CD8-positive, alpha-beta memory T cell (primary cell): ENCODE measurements at regions not wholly inside any gene's neighbourhood (a gene's known extent, or its start where the extent isn't known, plus 50 kb on each side); places are given as distances from the start of the nearest gene placed in this dataset.

Experiments used
- CTCF ChIA-PET: fragments of 350-600 bp; sonication (Branson Sonifier 250); formaldehyde crosslinking; loops from one replicate; lab custom pipeline; 2021; ENCODE audit warnings: antibody characterized with exemption; lab: Charles Lee
- POLR2A ChIA-PET: fragments of 350-600 bp; sonication (Branson Sonifier 250); formaldehyde crosslinking; loops from one replicate; lab custom pipeline; 2021; ENCODE audit warnings: antibody characterized with exemption; lab: Charles Lee
- DNase-seq, 5 donors: peaks; one replicate each; pipeline versions ENCODE4 v3.0.0 to v3.0.0-alpha.2; 2020 to 2022; ENCODE audit warnings: mixed read lengths in 1 of 5
- H3K27ac ChIP-seq: one replicate; pipeline ENCODE4 v1.7.0; 2013; ENCODE audit warnings: low read depth, mild to moderate bottlenecking, low read length, moderate library complexity
- H3K27me3 ChIP-seq: 2 replicates; pipeline ENCODE4 v1.7.0; 2013; ENCODE audit warnings: low read length, mild to moderate bottlenecking; ENCODE audit not compliant: insufficient read depth, poor library complexity, severe bottlenecking
- H3K36me3 ChIP-seq: 2 replicates; pipeline ENCODE4 v1.7.0; 2013; ENCODE audit warnings: mild to moderate bottlenecking, low read length, moderate library complexity; ENCODE audit not compliant: insufficient read depth
- H3K4me1 ChIP-seq: 2 replicates; pipeline ENCODE4 v1.7.0; 2013; ENCODE audit warnings: mild to moderate bottlenecking, low read length, moderate library complexity; ENCODE audit not compliant: insufficient read depth
- H3K4me3 ChIP-seq: 2 replicates; pipeline ENCODE4 v1.7.0; 2013; ENCODE audit warnings: mild to moderate bottlenecking, low read length
- H3K9me3 ChIP-seq: 2 replicates; pipeline ENCODE4 v1.7.0; 2013; ENCODE audit warnings: mild to moderate bottlenecking, low read length
- H3K27ac Mint-ChIP-seq, 8 donors: one replicate each; pipeline ENCODE4 v1.8.0; 2020 to 2021; ENCODE audit warnings: mixed read lengths in 8 of 8, mild to moderate bottlenecking in 6 of 8, inconsistent platforms in 3 of 8, moderate library complexity in 3 of 8
- H3K27me3 Mint-ChIP-seq, 2 donors: one replicate each; pipeline ENCODE4 v1.8.0; 2020 to 2021; ENCODE audit warnings: mixed read lengths in 2 of 2, mild to moderate bottlenecking in 1 of 2, moderate library complexity in 1 of 2
- H3K36me3 Mint-ChIP-seq, 3 donors: one replicate each; pipeline ENCODE4 v1.8.0; 2020 to 2021; ENCODE audit warnings: mixed read lengths in 3 of 3, inconsistent platforms in 1 of 3, mild to moderate bottlenecking in 1 of 3
- H3K4me1 Mint-ChIP-seq, 3 donors: one replicate each; pipeline ENCODE4 v1.8.0; 2020 to 2021; ENCODE audit warnings: mixed read lengths in 3 of 3, inconsistent platforms in 1 of 3, mild to moderate bottlenecking in 1 of 3
- H3K4me3 Mint-ChIP-seq, 7 donors: one replicate each; pipeline ENCODE4 v1.8.0; 2020 to 2021; ENCODE audit warnings: mixed read lengths in 7 of 7, mild to moderate bottlenecking in 6 of 7, moderate library complexity in 4 of 7, inconsistent platforms in 2 of 7
- H3K9me3 Mint-ChIP-seq, 5 donors: one replicate each; pipeline ENCODE4 v1.8.0; 2020 to 2022; ENCODE audit warnings: mixed read lengths in 5 of 5, mild to moderate bottlenecking in 3 of 5, moderate library complexity in 2 of 5, inconsistent platforms in 1 of 5

GRCh38 chr4:81970454-81970853 lies 403.3 kb downstream of the HNRNPD start:
- H3K9me3 Mint-ChIP-seq, result no peaks in the 10 kb centered on the region
- H3K4me1 Mint-ChIP-seq, result peaks cover 0 to 5% (median 5%) of the 10 kb centered on the region in 3 donors
- H3K36me3 Mint-ChIP-seq, result no peaks in the 10 kb centered on the region
- DNase-seq, result no peak
- peaks cover 6 to 45% of the 10 kb centered on the region in 2 donors for H3K27me3 Mint-ChIP-seq
- ChIA-PET CTCF (no interaction called here), POLR2A (no interaction called here)
- Histone ChIP-seq H3K4me1 (no peaks in the 10 kb centered on the region), H3K36me3 (no peaks in the 10 kb centered on the region), H3K4me3 (no peak overlapping the region), H3K27ac (no peak overlapping the region), H3K9me3 (no peaks in the 10 kb centered on the region), H3K27me3 (no peaks in the 10 kb centered on the region)
- H3K27ac Mint-ChIP-seq, result no peak overlapping the region
- H3K4me3 Mint-ChIP-seq, result no peak overlapping the region

GRCh38 chr4:81966676-81967075 lies 407.1 kb downstream of the HNRNPD start:
- CTCF ChIA-PET, result no interaction called here
- Mint-ChIP-seq H3K27ac (no peak overlapping the region), H3K27me3 (peaks cover 8 to 27% of the 10 kb centered on the region in 2 donors), H3K36me3 (no peaks in the 10 kb centered on the region), H3K4me1 (peaks cover 0 to 5% (median 0%) of the 10 kb centered on the region in 3 donors), H3K4me3 (no peak overlapping the region), H3K9me3 (no peaks in the 10 kb centered on the region)
- POLR2A ChIA-PET, result no interaction called here
- Histone ChIP-seq H3K27ac (no peak overlapping the region), H3K4me1 (no peaks in the 10 kb centered on the region), H3K36me3 (no peaks in the 10 kb centered on the region), H3K4me3 (no peak overlapping the region), H3K9me3 (no peaks in the 10 kb centered on the region), H3K27me3 (no peaks in the 10 kb centered on the region)
- DNase-seq, result no peak

- CTCF ChIA-PET, result no interaction called here
These were observed 407.9 kb downstream of the HNRNPD start for GRCh38 chr4:81965911-81966310.

GRCh38 chr4:81965454-81965853 lies 408.3 kb downstream of the HNRNPD start:
- no peak overlapping the region for H3K27ac Mint-ChIP-seq
- no peaks in the 10 kb centered on the region for H3K9me3 Mint-ChIP-seq

More at GRCh38 chr4:81965911-81966310, 407.9 kb downstream of the HNRNPD start:
- H3K36me3 Mint-ChIP-seq, result no peaks in the 10 kb centered on the region
- H3K9me3 ChIP-seq, result no peaks in the 10 kb centered on the region
- H3K4me3 ChIP-seq, result no peak overlapping the region
- no peaks in the 10 kb centered on the region for H3K4me1 ChIP-seq
- no peaks in the 10 kb centered on the region for H3K36me3 ChIP-seq
- no peak for DNase-seq
- H3K27me3 ChIP-seq, result no peaks in the 10 kb centered on the region
- POLR2A ChIA-PET, result no interaction called here
- peaks cover 8 to 20% of the 10 kb centered on the region in 2 donors for H3K27me3 Mint-ChIP-seq
- peaks cover 0 to 5% (median 0%) of the 10 kb centered on the region in 3 donors for H3K4me1 Mint-ChIP-seq
- no peaks in the 10 kb centered on the region for H3K9me3 Mint-ChIP-seq
- no peak overlapping the region for H3K27ac Mint-ChIP-seq
- no peak overlapping the region for H3K4me3 Mint-ChIP-seq
- no peak overlapping the region for H3K27ac ChIP-seq

GRCh38 chr4:81963763-81964020 lies 410.1 kb downstream of the HNRNPD start:
- Histone ChIP-seq H3K27me3 (no peaks in the 10 kb centered on the region), H3K36me3 (no peaks in the 10 kb centered on the region), H3K27ac (no peak overlapping the region), H3K4me3 (no peak overlapping the region), H3K9me3 (no peaks in the 10 kb centered on the region), H3K4me1 (no peaks in the 10 kb centered on the region)
- DNase-seq, result no peak
- Mint-ChIP-seq H3K36me3 (no peaks in the 10 kb centered on the region), H3K9me3 (no peaks in the 10 kb centered on the region), H3K27ac (no peak overlapping the region), H3K4me1 (peaks cover 0 to 5% (median 0%) of the 10 kb centered on the region in 3 donors), H3K4me3 (no peak overlapping the region), H3K27me3 (peaks cover 8 to 24% of the 10 kb centered on the region in 2 donors)
- POLR2A ChIA-PET, result no interaction called here
- CTCF ChIA-PET, result no interaction called here

More at GRCh38 chr4:81965454-81965853, 408.3 kb downstream of the HNRNPD start:
- Histone ChIP-seq H3K27me3 (no peaks in the 10 kb centered on the region), H3K4me1 (no peaks in the 10 kb centered on the region), H3K27ac (no peak overlapping the region), H3K4me3 (no peak overlapping the region), H3K36me3 (no peaks in the 10 kb centered on the region), H3K9me3 (no peaks in the 10 kb centered on the region)
- ChIA-PET POLR2A (no interaction called here), CTCF (no interaction called here)
- Mint-ChIP-seq H3K4me3 (no peak overlapping the region), H3K36me3 (no peaks in the 10 kb centered on the region), H3K27me3 (peaks cover 8 to 19% of the 10 kb centered on the region in 2 donors), H3K4me1 (peaks cover 0 to 5% (median 0%) of the 10 kb centered on the region in 3 donors)
- no peak for DNase-seq

- ChIA-PET CTCF (no interaction called here), POLR2A (no interaction called here)
- Histone ChIP-seq H3K27ac (no peak overlapping the region), H3K4me3 (no peak overlapping the region), H3K27me3 (no peaks in the 10 kb centered on the region), H3K4me1 (no peaks in the 10 kb centered on the region), H3K9me3 (no peaks in the 10 kb centered on the region), H3K36me3 (no peaks in the 10 kb centered on the region)
- Mint-ChIP-seq H3K4me1 (peaks cover 0 to 5% (median 0%) of the 10 kb centered on the region in 3 donors), H3K27me3 (peaks cover 8 to 25% of the 10 kb centered on the region in 2 donors), H3K4me3 (no peak overlapping the region), H3K36me3 (no peaks in the 10 kb centered on the region), H3K9me3 (no peaks in the 10 kb centered on the region), H3K27ac (no peak overlapping the region)
- DNase-seq, result no peak
These were observed 410.6 kb downstream of the HNRNPD start for GRCh38 chr4:81963015-81963762.

DNA sequence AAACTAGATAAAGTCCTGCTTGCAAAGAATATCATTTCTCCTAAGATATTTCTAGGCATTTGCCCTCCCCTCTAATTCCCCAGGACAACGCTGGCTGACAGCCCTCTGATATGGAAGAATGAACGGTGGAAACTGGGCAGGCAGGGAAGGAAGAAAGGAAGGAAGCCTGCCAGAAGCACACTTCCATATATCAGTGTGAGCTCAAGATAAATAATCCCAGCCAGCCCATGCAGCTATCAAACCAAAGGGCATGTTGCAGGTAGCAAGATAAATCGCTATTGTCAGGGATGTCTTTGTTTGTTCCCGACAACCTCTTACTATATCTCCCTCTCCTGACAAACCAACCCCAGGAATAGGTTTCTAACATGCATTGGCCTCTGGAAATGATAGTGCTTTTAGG lies 412.8 kb downstream of the HNRNPD start:
- no peaks in the 10 kb centered on the region for H3K9me3 Mint-ChIP-seq
- no peaks in the 10 kb centered on the region for H3K9me3 ChIP-seq
- no peaks in the 10 kb centered on the region for H3K36me3 ChIP-seq
- no peak overlapping the region for H3K4me3 Mint-ChIP-seq
- POLR2A ChIA-PET, result no interaction called here
- no peak for DNase-seq
- H3K27ac Mint-ChIP-seq, result no peak overlapping the region
- H3K4me1 Mint-ChIP-seq, result peaks cover 0 to 4% (median 0%) of the 10 kb centered on the region in 3 donors
- no peaks in the 10 kb centered on the region for H3K27me3 ChIP-seq
- no peaks in the 10 kb centered on the region for H3K4me1 ChIP-seq
- H3K4me3 ChIP-seq, result no peak overlapping the region
- H3K36me3 Mint-ChIP-seq, result no peaks in the 10 kb centered on the region
- H3K27me3 Mint-ChIP-seq, result peaks cover 2 to 19% of the 10 kb centered on the region in 2 donors
- CTCF ChIA-PET, result no interaction called here
- H3K27ac ChIP-seq, result no peak overlapping the region

GRCh38 chr4:81954271-81954670 lies 419.5 kb downstream of the HNRNPD start:
- Mint-ChIP-seq H3K9me3 (no peaks in the 10 kb centered on the region), H3K4me3 (no peak overlapping the region), H3K4me1 (no peaks in the 10 kb centered on the region), H3K27me3 (peaks cover 0 to 28% of the 10 kb centered on the region in 2 donors), H3K36me3 (no peaks in the 10 kb centered on the region), H3K27ac (no peak overlapping the region)
- no peaks in the 10 kb centered on the region for H3K9me3 ChIP-seq
- CTCF ChIA-PET, result no interaction called here
- DNase-seq, result no peak
- POLR2A ChIA-PET, result no interaction called here
- H3K27me3 ChIP-seq, result no peaks in the 10 kb centered on the region
- no peaks in the 10 kb centered on the region for H3K36me3 ChIP-seq
- no peaks in the 10 kb centered on the region for H3K4me1 ChIP-seq
- H3K27ac ChIP-seq, result no peak overlapping the region
- no peak overlapping the region for H3K4me3 ChIP-seq
